ENCODE measurements at regions not wholly inside any gene's neighbourhood (a gene's known extent, or its start where the extent isn't known, plus 50 kb on each side); places are given as distances from the start of the nearest gene placed in this dataset.
"Not testable (repeated sequence)": the region's sequence is repeated elsewhere in the genome, so short reads cannot be mapped to it uniquely, and the experiment has no call there.

- no peak for TF ChIP-seq CTCF (IDR thresholded peaks at IDR 0.05)
- H3K4me1 ChIP-seq (ENCODE audit: control insufficient read depth in 1 of 2, insufficient read depth in 1 of 2, low read depth in 1 of 2, low read length in 1 of 2), result no peaks in the 10 kb centered on the region
- H3K27ac ChIP-seq, result no peak overlapping the region
- no peak overlapping the region for H3K4me3 ChIP-seq (ENCODE audit: low read depth in 1 of 2, low read length in 1 of 2)
- no peaks in the 10 kb centered on the region for H3K36me3 ChIP-seq
- no peaks in the 10 kb centered on the region for H3K27me3 ChIP-seq
- H3K9me3 ChIP-seq, result no peaks in the 10 kb centered on the region
Observed at GRCh38 chr12:60539592-60539991, 943.8 kb downstream of the SLC16A7 start.

- Histone ChIP-seq H3K27ac (no peak overlapping the region), H3K4me1 (ENCODE audit: control insufficient read depth in 1 of 2, insufficient read depth in 1 of 2, low read depth in 1 of 2, low read length in 1 of 2) (no peaks in the 10 kb centered on the region), H3K4me3 (ENCODE audit: low read depth in 1 of 2, low read length in 1 of 2) (no peak overlapping the region), H3K36me3 (no peaks in the 10 kb centered on the region), H3K9me3 (no peaks in the 10 kb centered on the region), H3K27me3 (no peaks in the 10 kb centered on the region)
- no peak for TF ChIP-seq CTCF (IDR thresholded peaks at IDR 0.05)
Observed at GRCh38 chr12:60568914-60569313, 973.1 kb downstream of the SLC16A7 start.

- H3K36me3 ChIP-seq, result no peaks in the 10 kb centered on the region
- no peaks in the 10 kb centered on the region for H3K9me3 ChIP-seq
- no peaks in the 10 kb centered on the region for H3K27me3 ChIP-seq
- no peak overlapping the region for H3K27ac ChIP-seq
- no peak overlapping the region for H3K4me3 ChIP-seq (ENCODE audit: low read depth in 1 of 2, low read length in 1 of 2)
- no peak for TF ChIP-seq CTCF (IDR thresholded peaks at IDR 0.05)
- H3K4me1 ChIP-seq (ENCODE audit: control insufficient read depth in 1 of 2, insufficient read depth in 1 of 2, low read depth in 1 of 2, low read length in 1 of 2), result no peaks in the 10 kb centered on the region
Observed at GRCh38 chr12:60577607-60578006, 981.8 kb downstream of the SLC16A7 start.

- not testable (repeated sequence) for H3K4me3 ChIP-seq (ENCODE audit: low read depth in 1 of 2, low read length in 1 of 2); H3K36me3 ChIP-seq; H3K27ac ChIP-seq; H3K4me1 ChIP-seq (ENCODE audit: control insufficient read depth in 1 of 2, insufficient read depth in 1 of 2, low read depth in 1 of 2, low read length in 1 of 2); H3K9me3 ChIP-seq; H3K27me3 ChIP-seq
Observed at GRCh38 chr12:60587664-60588063, 991.8 kb downstream of the SLC16A7 start.

GRCh38 chr12:60594035-60594711, 998.3 kb downstream of the SLC16A7 start:
- Histone ChIP-seq H3K4me1 (ENCODE audit: control insufficient read depth in 1 of 2, insufficient read depth in 1 of 2, low read depth in 1 of 2, low read length in 1 of 2) (no peaks in the 10 kb centered on the region), H3K27me3 (no peaks in the 10 kb centered on the region), H3K36me3 (no peaks in the 10 kb centered on the region), H3K9me3 (no peaks in the 10 kb centered on the region), H3K4me3 (ENCODE audit: low read depth in 1 of 2, low read length in 1 of 2) (no peak overlapping the region), H3K27ac (no peak overlapping the region)
- no peak for TF ChIP-seq CTCF (IDR thresholded peaks at IDR 0.05)

- no peaks in the 10 kb centered on the region for H3K27me3 ChIP-seq
- TF ChIP-seq CTCF (IDR thresholded peaks at IDR 0.05), result no peak
Observed at GRCh38 chr12:60602601-60603000, 1006.8 kb downstream of the SLC16A7 start.

GRCh38 chr12:60603475-60603874, 1007.6 kb downstream of the SLC16A7 start:
- not testable (repeated sequence) for H3K27me3 ChIP-seq; H3K27ac ChIP-seq; H3K4me3 ChIP-seq (ENCODE audit: low read depth in 1 of 2, low read length in 1 of 2); H3K9me3 ChIP-seq; H3K4me1 ChIP-seq (ENCODE audit: control insufficient read depth in 1 of 2, insufficient read depth in 1 of 2, low read depth in 1 of 2, low read length in 1 of 2); H3K36me3 ChIP-seq

More at GRCh38 chr12:60602601-60603000, 1006.8 kb downstream of the SLC16A7 start:
- Histone ChIP-seq H3K36me3 (no peaks in the 10 kb centered on the region), H3K4me3 (ENCODE audit: low read depth in 1 of 2, low read length in 1 of 2) (no peak overlapping the region), H3K4me1 (ENCODE audit: control insufficient read depth in 1 of 2, insufficient read depth in 1 of 2, low read depth in 1 of 2, low read length in 1 of 2) (no peaks in the 10 kb centered on the region), H3K9me3 (peaks cover 5% of the 10 kb centered on the region), H3K27ac (no peak overlapping the region)

All from neutrophil (primary cell).